Keratinocyte (primary cell): ENCODE measurements at regions not wholly inside any gene's neighbourhood (a gene's known extent, or its start where the extent isn't known, plus 50 kb on each side); places are given as distances from the start of the nearest gene placed in this dataset.

ENCODE experiments used
- EZH2 ChIP-seq: IDR thresholded peaks from one replicate; pipeline ENCODE4 v1.6.1; 2012; ENCODE audit warnings: inconsistent platforms, mild to moderate bottlenecking, low read length, moderate library complexity
- TF ChIP-seq, protein P1 (sequence below), 3 experiments: IDR thresholded peaks in 1 of 3; conservative IDR thresholded peaks in 1 of 3; optimal IDR thresholded peaks in 1 of 3; 2 replicates in 2 of 3; 3 replicates in 1 of 3; pipeline versions ENCODE3 to v1.5.1; 2011; ENCODE audit warnings: low read length in 3 of 3, mild to moderate bottlenecking in 3 of 3, moderate library complexity in 2 of 3, control low read depth in 1 of 3, inconsistent platforms in 1 of 3; ENCODE audit not compliant: insufficient read depth in 2 of 3; ENCODE audit errors: extremely low read depth in 1 of 3

- TF ChIP-seq, protein P1, sequence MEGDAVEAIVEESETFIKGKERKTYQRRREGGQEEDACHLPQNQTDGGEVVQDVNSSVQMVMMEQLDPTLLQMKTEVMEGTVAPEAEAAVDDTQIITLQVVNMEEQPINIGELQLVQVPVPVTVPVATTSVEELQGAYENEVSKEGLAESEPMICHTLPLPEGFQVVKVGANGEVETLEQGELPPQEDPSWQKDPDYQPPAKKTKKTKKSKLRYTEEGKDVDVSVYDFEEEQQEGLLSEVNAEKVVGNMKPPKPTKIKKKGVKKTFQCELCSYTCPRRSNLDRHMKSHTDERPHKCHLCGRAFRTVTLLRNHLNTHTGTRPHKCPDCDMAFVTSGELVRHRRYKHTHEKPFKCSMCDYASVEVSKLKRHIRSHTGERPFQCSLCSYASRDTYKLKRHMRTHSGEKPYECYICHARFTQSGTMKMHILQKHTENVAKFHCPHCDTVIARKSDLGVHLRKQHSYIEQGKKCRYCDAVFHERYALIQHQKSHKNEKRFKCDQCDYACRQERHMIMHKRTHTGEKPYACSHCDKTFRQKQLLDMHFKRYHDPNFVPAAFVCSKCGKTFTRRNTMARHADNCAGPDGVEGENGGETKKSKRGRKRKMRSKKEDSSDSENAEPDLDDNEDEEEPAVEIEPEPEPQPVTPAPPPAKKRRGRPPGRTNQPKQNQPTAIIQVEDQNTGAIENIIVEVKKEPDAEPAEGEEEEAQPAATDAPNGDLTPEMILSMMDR (optimal IDR thresholded peaks at IDR 0.05 in 1 of 3, IDR thresholded peaks at IDR 0.05 in 1 of 3, conservative IDR thresholded peaks at IDR 0.05 in 1 of 3; ENCODE audit: extremely low read depth in 1 of 3, insufficient read depth in 2 of 3, low read length in 3 of 3): no peak
- TF ChIP-seq EZH2: no peak
These were observed 146.3 kb upstream of the IRX3 start for GRCh38 chr16:54432897-54433229.
